ENCODE measurements at regions not wholly inside any gene's neighbourhood (a gene's known extent, or its start where the extent isn't known, plus 50 kb on each side); places are given as distances from the start of the nearest gene placed in this dataset.

DNA sequence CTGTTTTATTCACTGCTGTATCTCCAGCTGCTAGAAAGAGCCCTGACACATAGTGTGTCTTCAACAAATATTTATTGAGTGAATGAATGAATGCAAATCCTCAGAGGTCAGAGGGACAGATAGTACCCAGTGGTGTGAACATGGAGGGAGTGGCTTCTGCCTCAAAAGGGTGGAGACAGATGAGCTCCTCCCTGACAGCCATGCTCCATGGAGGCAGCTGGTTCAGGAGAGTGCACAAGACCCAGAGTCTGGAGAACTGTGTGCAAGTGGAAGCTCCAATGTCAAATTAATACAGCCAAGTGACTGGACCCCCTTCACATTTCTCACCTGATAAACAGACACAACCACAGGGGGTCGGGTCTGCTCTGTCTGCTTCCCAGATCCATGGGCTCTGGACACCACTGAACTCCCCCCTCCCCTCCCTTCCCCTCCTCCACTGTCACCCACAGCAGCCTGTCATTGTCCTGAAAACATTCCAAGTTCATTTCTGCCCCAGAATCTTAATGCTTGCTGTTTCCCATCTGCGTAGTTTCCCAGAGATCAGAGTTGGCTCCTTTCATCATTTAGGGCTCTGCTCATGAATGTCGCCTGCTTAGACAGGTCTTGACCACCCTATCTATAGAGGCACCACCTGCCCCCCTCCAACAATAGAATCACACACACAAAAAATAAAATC is 312.9 kb upstream of the PODXL start:
- TF ChIP-seq, protein P1, sequence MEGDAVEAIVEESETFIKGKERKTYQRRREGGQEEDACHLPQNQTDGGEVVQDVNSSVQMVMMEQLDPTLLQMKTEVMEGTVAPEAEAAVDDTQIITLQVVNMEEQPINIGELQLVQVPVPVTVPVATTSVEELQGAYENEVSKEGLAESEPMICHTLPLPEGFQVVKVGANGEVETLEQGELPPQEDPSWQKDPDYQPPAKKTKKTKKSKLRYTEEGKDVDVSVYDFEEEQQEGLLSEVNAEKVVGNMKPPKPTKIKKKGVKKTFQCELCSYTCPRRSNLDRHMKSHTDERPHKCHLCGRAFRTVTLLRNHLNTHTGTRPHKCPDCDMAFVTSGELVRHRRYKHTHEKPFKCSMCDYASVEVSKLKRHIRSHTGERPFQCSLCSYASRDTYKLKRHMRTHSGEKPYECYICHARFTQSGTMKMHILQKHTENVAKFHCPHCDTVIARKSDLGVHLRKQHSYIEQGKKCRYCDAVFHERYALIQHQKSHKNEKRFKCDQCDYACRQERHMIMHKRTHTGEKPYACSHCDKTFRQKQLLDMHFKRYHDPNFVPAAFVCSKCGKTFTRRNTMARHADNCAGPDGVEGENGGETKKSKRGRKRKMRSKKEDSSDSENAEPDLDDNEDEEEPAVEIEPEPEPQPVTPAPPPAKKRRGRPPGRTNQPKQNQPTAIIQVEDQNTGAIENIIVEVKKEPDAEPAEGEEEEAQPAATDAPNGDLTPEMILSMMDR (IDR thresholded peaks at IDR 0.05) = no peak
- TF ChIP-seq EP300 (IDR thresholded peaks at IDR 0.05) (no peak), POLR2A (IDR thresholded peaks at IDR 0.05) (no peak)
